GM18505 (cell line): ENCODE measurements at regions not wholly inside any gene's neighbourhood (a gene's known extent, or its start where the extent isn't known, plus 50 kb on each side); places are given as distances from the start of the nearest gene placed in this dataset.

ENCODE experiments used
- ATAC-seq: cut with Tn5 transposase; IDR thresholded peaks from one replicate; pipeline ENCODE4 v1.9.1; 2021; ENCODE audit not compliant: unreplicated experiment
- POLR2A ChIP-seq: IDR thresholded peaks from 4 replicates; pipeline ENCODE4 v1.6.1; 2011; ENCODE audit warnings: borderline replicate concordance; ENCODE audit not compliant: insufficient read depth, insufficient read length; ENCODE audit errors: extremely low read depth

DNA sequence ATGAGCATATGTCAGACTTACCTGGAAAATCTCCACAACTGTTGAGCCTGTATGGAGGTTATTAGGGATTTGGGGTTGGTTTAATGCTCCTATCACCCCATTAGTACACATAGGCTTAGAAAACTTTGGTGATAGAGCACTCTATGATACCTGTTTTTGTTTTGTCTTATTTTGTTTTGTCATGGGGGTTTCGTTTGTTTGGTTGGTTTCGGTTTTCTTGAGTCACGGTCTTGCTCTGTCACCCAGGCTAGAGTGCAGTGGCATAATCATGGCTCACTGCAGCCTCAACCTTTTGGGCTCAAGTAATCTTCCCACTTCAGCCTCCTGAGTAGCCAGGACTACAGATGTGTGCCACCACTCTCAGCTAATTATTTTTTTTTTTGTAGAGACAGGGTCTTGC, 70.0 kb downstream of the MZT1 start:
- ATAC-seq: no peak
- TF ChIP-seq POLR2A: no peak

DNA sequence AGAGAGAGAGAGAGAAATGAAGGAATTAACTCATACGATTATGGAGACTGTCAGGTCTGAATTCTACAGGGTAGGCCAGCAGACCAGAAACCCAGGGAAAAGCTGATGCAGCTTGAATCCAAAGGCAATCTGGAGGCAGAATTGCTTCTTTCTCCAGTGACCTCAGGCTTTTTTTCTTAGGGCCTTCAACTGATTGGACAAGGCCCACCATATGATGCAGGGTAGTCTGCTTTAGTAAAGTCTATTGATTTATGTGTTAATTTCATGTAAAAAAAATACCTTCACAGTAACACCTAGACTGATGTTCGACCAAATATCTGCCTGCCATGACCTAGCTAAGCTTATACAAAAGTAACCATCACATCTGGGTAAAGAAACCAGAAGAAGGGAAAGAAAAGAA, 71.1 kb downstream of the MZT1 start:
- TF ChIP-seq POLR2A: no peak
- no peak for ATAC-seq

DNA sequence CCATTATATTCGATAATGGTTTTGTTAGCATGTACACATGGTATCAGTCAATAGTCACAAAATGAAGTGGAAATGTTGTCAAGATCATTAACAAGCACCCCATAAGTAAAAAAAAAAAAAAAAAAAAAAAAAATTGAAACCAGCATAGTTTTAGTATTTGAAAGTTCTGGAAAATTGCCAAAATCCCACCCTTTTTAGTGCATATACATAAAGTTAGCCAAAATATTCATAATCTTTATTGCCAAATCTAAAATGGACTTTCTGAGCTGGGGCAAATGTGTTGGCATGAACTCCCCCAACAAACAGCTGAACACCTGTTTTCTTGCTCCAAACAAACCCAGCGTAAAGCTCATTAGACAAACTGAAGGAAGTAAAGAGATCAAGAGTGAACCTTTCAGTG, 73.9 kb downstream of the MZT1 start:
- TF ChIP-seq POLR2A: no peak

DNA sequence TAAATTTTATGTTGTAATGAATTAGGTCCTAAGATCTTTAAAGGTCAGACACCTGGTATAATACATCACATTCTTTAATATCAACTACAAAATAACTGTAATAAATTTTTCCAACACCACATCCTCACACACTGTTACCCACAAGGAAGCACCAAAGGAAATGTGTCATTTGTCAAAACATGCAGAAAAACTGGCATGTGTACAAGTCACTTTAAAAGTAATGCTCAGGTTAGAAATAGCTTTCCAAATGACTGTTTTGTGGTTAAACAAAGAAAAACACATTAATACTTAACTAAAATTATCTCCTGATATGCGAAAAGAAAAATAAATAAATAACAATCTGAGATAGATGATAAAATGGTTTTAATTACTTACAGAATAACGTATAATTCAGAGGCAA, 74.7 kb downstream of the MZT1 start:
- no peak for TF ChIP-seq POLR2A
- no peak for ATAC-seq

More for the DNA sequence above, 73.9 kb downstream of the MZT1 start:
- no peak for ATAC-seq

DNA sequence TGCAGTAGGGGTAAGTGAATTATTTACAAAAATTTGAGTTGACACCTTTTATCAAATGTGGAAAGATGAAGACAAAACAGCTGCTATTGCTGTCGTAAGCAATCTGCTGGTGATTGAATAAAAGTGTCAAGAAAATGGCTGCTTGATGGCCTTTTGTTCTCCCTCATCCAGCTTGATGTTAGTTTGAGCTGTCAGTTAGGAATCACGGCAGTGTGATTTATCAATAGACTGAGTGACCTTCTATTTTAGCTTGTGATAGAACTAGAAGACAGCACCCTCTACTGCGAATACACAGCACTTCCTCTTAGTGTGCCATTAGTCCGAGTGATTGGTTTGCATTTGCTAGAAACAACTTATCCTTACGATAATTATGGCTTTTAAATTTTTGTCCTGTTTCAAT, 76.3 kb downstream of the MZT1 start:
- no peak for TF ChIP-seq POLR2A
- ATAC-seq: no peak

DNA sequence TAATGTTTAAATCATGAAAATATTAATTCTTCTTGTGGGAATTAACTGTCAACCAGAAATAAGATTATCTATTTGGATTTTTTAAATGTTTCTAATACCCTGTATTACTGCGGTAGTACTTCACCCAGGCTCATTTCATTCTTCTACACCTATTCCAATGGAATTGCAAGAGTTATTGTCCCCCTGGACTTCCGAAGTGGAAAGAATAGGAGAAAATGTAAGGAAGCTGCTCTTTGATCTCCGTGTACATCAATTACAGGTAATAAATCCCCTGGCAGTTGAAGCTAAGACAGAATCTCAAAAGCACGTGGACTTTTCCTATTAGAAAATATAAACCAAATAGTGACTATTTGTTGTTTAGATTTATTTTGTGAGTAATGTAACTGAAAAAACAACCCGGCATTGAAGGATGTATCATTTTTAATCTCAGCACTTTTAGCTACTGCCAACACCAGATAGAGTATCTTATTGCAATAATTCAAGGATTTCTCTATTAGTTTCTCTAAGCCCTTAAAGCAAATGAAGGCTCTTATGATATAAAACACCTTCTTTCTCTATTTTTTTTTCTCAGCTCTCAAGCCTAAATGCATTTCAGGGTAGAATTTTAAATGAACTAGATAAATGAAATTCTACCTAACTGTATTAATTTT, 77.3 kb downstream of the MZT1 start:
- TF ChIP-seq POLR2A: no peak
- no peak for ATAC-seq

DNA sequence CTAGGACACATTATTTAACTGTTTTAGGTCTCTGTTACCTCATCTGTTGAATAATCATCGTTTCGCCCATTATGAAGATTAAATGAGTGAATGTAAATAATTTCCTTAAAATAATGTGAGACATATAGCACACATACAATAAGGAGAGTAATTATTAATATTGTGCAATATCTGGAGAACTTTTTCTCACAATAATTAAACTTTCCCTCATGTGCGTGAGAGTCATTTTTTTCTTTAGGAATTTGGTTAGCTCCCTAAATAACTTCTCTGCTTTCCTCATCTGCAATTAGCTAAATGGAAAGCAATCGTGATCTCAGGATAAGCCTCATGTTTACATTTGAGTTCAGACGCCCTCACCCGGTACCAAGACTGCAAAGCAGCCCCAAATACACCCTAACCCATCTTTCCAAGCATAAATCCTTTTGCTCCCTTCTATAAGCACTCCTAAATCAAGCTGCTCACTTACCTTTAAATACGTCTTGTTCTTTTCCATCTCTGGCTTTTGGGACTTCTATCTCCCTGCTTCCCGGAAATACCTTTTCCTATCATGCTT, 78.8 kb downstream of the MZT1 start:
- TF ChIP-seq POLR2A: no peak
- no peak for ATAC-seq

DNA sequence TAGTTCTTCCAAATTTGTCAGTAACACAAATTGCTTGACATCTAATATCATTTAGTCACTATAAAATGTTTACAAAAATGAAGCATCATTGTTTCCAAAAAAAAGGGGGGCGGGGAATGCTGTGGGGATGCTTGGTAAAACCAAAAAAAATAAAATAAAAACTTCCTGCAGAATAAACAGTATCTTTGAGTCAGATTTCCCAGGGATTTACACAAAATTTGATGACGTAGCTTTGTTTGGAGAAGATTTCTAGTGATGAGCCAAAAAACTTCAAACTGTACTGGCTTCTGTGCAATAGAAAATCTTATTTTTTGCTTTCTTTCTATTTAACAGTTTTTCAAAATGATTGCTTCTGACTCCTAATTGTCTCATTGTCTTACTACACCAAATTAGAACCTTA, 80.0 kb downstream of the MZT1 start:
- TF ChIP-seq POLR2A: no peak
- ATAC-seq: no peak

DNA sequence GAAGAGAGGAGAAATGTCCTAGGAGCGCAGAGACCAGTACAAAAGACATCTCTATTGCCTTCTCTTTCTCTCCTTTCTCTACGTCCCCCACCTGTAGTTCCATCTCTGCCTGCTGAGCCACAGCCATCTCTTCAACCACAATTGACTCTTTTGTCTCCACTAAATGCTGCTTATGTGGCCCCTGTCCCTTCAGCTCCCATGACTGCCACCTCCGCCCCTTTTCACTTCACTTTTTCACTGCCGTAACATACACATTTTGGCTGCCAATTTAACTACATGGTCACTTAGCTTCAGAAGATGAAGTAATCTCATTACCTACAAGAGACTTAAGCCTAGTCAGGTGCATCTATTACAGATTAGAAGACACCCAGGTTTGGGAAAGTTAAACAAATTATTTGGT, 81.9 kb downstream of the MZT1 start:
- ATAC-seq: no peak
- no peak for TF ChIP-seq POLR2A

DNA sequence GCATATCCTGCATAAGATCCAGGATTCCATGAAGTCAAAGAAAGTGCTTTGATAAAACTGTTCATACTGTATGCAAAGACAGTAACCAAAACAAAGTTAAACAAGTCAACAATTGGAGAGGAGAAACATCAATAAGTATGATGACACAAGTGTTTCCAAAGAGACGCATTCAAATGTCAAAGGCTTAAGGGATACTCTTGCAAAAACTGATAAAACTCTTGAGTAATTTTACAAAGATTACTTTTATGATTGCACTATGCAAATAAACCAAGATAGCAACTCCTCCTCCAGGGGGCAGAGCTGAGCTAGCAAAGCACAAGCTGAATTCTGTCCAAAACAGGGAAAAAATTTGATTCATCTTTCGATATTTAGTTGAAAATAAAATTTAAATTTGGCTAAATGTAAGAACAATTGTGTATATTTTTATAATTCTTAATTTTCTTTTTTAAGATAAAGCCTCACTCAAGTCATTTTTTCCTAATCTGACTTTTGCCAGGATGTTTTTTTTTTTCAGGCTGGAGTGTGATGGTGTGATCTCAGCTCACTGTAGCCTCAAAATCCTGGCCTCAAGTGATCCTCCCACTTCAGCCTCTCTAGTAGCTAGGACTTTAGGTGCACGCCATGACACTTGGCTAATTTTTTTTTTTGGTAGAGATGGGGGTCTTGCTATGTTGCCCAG, 84.0 kb downstream of the MZT1 start:
- TF ChIP-seq POLR2A: no peak
- no peak for ATAC-seq

DNA sequence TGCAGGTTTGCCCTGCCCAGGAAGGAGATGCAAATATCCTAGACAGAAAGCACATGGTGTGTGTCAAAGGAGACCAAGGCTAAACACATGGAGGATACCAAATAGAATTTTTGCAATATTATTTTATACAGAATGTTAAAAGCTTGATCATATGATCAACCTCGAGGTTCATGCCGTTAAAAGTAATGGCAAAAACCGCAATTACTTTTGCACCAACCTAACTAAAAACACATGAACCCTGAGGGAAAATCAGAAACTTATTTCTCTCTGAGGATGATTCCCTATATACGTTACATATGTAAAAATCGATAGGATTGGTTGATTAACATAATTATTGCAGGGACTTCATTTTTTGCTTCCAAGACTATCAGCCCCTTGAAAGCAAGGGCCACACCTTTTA, 88.1 kb downstream of the MZT1 start:
- no peak for ATAC-seq
- no peak for TF ChIP-seq POLR2A

DNA sequence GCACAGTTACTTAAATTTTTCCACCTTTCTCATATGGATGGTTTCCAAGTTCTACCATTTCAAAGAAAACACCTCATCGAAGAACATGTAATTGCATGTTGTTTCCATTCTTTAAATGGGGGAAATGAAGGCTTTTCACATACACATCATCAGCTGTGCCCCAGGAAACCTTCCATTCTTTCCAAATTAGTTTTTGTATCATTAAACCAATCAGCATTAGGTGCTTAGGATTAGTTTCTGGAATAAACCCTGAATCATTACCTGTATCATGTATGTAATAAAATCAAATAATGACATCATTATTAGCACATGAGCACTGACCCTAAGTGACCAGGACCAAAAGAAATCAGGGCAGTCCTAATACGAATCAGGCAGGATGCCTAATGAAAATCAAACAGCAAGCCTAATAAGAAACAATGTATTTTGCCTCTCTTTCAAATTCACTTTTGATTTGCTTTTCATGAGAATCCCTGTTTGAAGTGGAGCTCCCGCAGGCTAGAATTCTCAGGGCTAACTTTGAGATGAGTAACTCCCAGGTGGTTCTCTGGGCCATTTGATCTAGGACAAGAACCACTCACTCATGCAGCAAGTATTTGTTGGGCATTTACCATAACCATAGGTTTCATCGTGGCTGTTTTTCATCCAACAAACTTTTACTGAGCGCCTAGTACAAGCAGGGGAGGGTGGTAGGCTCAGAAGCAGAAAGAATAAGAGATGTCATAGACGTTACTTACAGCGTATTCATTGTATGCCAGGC, 89.2 kb downstream of the MZT1 start:
- no peak for ATAC-seq
- TF ChIP-seq POLR2A: no peak

DNA sequence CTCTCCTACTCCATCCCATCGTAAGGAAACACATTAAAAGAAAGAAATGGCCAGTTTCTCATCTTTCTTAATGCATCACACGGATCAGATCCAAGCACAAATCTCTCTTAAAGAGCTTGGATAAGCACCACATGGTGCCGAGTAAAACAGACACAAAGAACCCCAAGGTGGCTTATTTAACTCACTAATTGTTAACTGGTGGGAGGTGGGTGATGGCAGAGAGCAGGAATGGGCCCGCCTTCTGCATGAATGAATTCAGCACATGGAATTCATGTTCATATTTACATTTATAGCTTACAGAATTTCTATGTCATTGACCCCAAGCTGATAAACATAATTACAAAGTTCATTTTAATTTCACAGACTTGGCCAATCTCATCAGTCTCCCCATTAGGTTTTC, 89.9 kb downstream of the MZT1 start:
- no peak for ATAC-seq
- TF ChIP-seq POLR2A: no peak

DNA sequence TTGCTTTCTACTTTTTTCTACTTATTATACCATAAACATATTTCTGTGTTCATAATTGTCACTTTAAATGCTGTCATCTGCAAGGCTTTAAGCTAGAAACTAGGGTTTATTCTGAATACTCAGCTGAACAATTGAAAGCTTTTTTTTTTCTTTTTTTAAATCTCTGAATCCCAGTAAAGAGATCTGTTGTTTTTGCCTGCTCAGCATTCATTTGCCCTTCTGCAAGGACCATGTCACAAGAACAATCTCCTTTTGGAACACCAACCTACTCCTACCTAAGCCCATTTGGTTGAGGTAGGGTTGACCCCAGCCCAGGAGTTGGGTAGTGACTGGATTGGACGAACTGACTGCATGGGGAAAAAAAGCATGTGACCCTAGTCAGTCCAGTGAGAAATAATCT, 92.6 kb downstream of the MZT1 start:
- no peak for TF ChIP-seq POLR2A

More for the DNA sequence above, 92.6 kb downstream of the MZT1 start:
- no peak for ATAC-seq
